HG03139 (cell line): ENCODE measurements at regions not wholly inside any gene's neighbourhood (a gene's known extent, or its start where the extent isn't known, plus 50 kb on each side); places are given as distances from the start of the nearest gene placed in this dataset.

Source experiments
- ATAC-seq: cut with Tn5 transposase; IDR thresholded peaks from one replicate; pipeline ENCODE4 v1.9.1; 2021; ENCODE audit not compliant: unreplicated experiment

GRCh38 chr10:128457136-128457535 lies 330.9 kb upstream of the MKI67 start:
- ATAC-seq, result no peak

- no peak for ATAC-seq
These were observed 335.8 kb upstream of the MKI67 start for GRCh38 chr10:128461991-128462390.

GRCh38 chr10:128462844-128463243 lies 336.6 kb upstream of the MKI67 start:
- ATAC-seq, result no peak

- ATAC-seq, result no peak
These were observed 338.0 kb upstream of the MKI67 start for GRCh38 chr10:128463991-128464760.

- ATAC-seq, result no peak
These were observed 339.5 kb upstream of the MKI67 start for GRCh38 chr10:128465697-128466096.

- ATAC-seq, result no peak
These were observed 340.7 kb upstream of the MKI67 start for GRCh38 chr10:128466831-128467371.

- ATAC-seq, result no peak
These were observed 342.2 kb upstream of the MKI67 start for GRCh38 chr10:128468462-128468861.

GRCh38 chr10:128469515-128469914 lies 343.3 kb upstream of the MKI67 start:
- ATAC-seq, result no peak

GRCh38 chr10:128470321-128470965 lies 344.2 kb upstream of the MKI67 start:
- ATAC-seq, result no peak

GRCh38 chr10:128471151-128471550 lies 344.9 kb upstream of the MKI67 start:
- no peak for ATAC-seq

- no peak for ATAC-seq
These were observed 346.0 kb upstream of the MKI67 start for GRCh38 chr10:128472196-128472595.

- no peak for ATAC-seq
These were observed 347.2 kb upstream of the MKI67 start for GRCh38 chr10:128473396-128473795.

- no peak for ATAC-seq
These were observed 347.7 kb upstream of the MKI67 start for GRCh38 chr10:128473911-128474310.

GRCh38 chr10:128474571-128474970 lies 348.3 kb upstream of the MKI67 start:
- no peak for ATAC-seq

- ATAC-seq, result no peak
These were observed 349.6 kb upstream of the MKI67 start for GRCh38 chr10:128475686-128476367.

- no peak for ATAC-seq
These were observed 350.1 kb upstream of the MKI67 start for GRCh38 chr10:128476368-128476725.

- no peak for ATAC-seq
These were observed 350.6 kb upstream of the MKI67 start for GRCh38 chr10:128476845-128477244.

- no peak for ATAC-seq
These were observed 354.4 kb upstream of the MKI67 start for GRCh38 chr10:128480601-128481000.

GRCh38 chr10:128481152-128481840 lies 355.1 kb upstream of the MKI67 start:
- no peak for ATAC-seq

- no peak for ATAC-seq
These were observed 355.8 kb upstream of the MKI67 start for GRCh38 chr10:128482052-128482451.

- no peak for ATAC-seq
These were observed 357.0 kb upstream of the MKI67 start for GRCh38 chr10:128483216-128483615.
